GM23248 (cell line): ENCODE measurements at regions not wholly inside any gene's neighbourhood (a gene's known extent, or its start where the extent isn't known, plus 50 kb on each side); places are given as distances from the start of the nearest gene placed in this dataset.

Source experiments
- DNase-seq: peaks from one replicate; pipeline ENCODE4 v3.0.0-alpha.2; 2015
- H2AFZ ChIP-seq: fragments of 200-600 bp; sonication (generic); 2 replicates; pipeline ENCODE4 v1.6.1; 2016; ENCODE audit warnings: antibody characterized with exemption
- H3F3A ChIP-seq: fragments of 200-600 bp; sonication (generic); 2 replicates; pipeline ENCODE4 v1.6.1; 2016; ENCODE audit warnings: mild to moderate bottlenecking, antibody characterized with exemption, mixed run types; ENCODE audit not compliant: insufficient read depth
- H3K27ac ChIP-seq: fragments of 200-600 bp; sonication (generic); 2 replicates; pipeline ENCODE4 v1.5.1; 2016; ENCODE audit warnings: mild to moderate bottlenecking
- H3K27me3 ChIP-seq: fragments of 200-600 bp; sonication (generic); replicated peaks from 2 replicates; pipeline ENCODE4 v1.6.1; 2016; ENCODE audit warnings: mild to moderate bottlenecking; ENCODE audit not compliant: insufficient read depth
- H3K36me3 ChIP-seq: fragments of 200-600 bp; sonication (generic); 2 replicates; pipeline ENCODE4 v1.6.1; 2016; ENCODE audit warnings: low read depth, mild to moderate bottlenecking
- H3K4me1 ChIP-seq: fragments of 200-600 bp; sonication (generic); 2 replicates; pipeline ENCODE4 v1.6.1; 2016; ENCODE audit warnings: mild to moderate bottlenecking; ENCODE audit not compliant: insufficient read depth
- H3K4me2 ChIP-seq: fragments of 200-600 bp; sonication (generic); one replicate; pipeline ENCODE4 v1.6.1; 2016; ENCODE audit warnings: mild to moderate bottlenecking; ENCODE audit not compliant: unreplicated experiment
- H3K4me3 ChIP-seq: fragments of 200-600 bp; sonication (generic); 2 replicates; pipeline ENCODE4 v1.5.1; 2016; ENCODE audit warnings: mild to moderate bottlenecking
- H3K79me2 ChIP-seq: fragments of 200-600 bp; sonication (generic); 2 replicates; pipeline ENCODE4 v1.6.1; 2016; ENCODE audit warnings: mild to moderate bottlenecking; ENCODE audit not compliant: insufficient read depth
- H3K9ac ChIP-seq: fragments of 200-600 bp; sonication (generic); 2 replicates; pipeline ENCODE4 v1.6.1; 2016; ENCODE audit warnings: mild to moderate bottlenecking
- H3K9me2 ChIP-seq: fragments of 200-600 bp; sonication (generic); 2 replicates; pipeline ENCODE4 v1.6.1; 2016; ENCODE audit warnings: mixed run types, mild to moderate bottlenecking, moderate library complexity; ENCODE audit not compliant: insufficient read depth
- H3K9me3 ChIP-seq: fragments of 200-600 bp; sonication (generic); one replicate; pipeline ENCODE4 v1.6.1; 2017; ENCODE audit warnings: low read depth
- H4K20me1 ChIP-seq: fragments of 200-600 bp; sonication (generic); 2 replicates; pipeline ENCODE4 v1.6.0; 2016; ENCODE audit not compliant: insufficient read depth
- EZH2 ChIP-seq: fragments of 200-600 bp; sonication (generic); IDR thresholded peaks from 2 replicates; pipeline ENCODE4 v1.6.1; 2018; ENCODE audit warnings: antibody characterized with exemption, mild to moderate bottlenecking; ENCODE audit not compliant: insufficient read depth, poor library complexity, severe bottlenecking
- EZH2phosphoT487 ChIP-seq: fragments of 200-600 bp; sonication (generic); IDR thresholded peaks from 2 replicates; pipeline ENCODE4 v1.6.1; 2018; ENCODE audit warnings: antibody characterized with exemption, moderate library complexity, mild to moderate bottlenecking, low read depth; ENCODE audit not compliant: insufficient read depth
- WGBS, 2 experiments: methylation state at CpG; one replicate each; pipeline ENCODE4 v1.1.6; 2015 to 2017; ENCODE audit warnings: low lambda C conversion rate in 2 of 2, low coverage in 1 of 2; ENCODE audit errors: missing lambda C conversion rate in 2 of 2; 5-methylcytosine and 5-hydroxymethylcytosine counted together
- in situ Hi-C: fragments of 300-500 bp; cut with MboI; formaldehyde crosslinking; loops from 2 replicates; pipeline ENCODE4 v1.15.0; 2020

DNA sequence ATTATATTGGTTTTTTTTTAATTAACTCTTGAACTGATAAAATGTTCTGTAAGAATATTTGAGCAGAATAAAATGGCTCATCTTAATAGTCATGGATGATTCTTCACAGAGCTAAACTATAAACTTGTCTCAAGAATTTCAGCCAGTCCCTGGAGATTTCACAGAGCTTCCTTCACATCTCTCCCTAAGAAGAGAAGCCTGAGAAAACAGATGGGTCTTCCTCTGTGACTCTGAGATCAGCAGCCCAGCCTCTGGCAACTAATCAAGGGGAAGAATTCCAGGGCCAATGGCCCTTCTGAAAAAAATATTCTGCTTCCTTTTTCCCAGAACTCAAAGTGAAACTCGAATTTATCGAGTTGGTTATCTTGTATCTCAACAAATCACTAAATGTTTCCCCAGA, 122.2 kb upstream of the ITGA1 start:
- Histone ChIP-seq H3K9me2 (no peaks in the 10 kb centered on the region), H3K36me3 (no peaks in the 10 kb centered on the region), H4K20me1 (no peaks in the 10 kb centered on the region), H3K4me1 (0 out of 2 replicates have a peak, but pooled peaks cover 6% of the 10 kb centered on the region), H3K9me3 (no peaks in the 10 kb centered on the region), H2AFZ (peak overlapping the region; percentile 71), H3K4me2 (peak overlapping the region; percentile 13), H3K27ac (no peak overlapping the region), H3K4me3 (no peak overlapping the region), H3K9ac (no peak overlapping the region), H3K79me2 (no peaks in the 10 kb centered on the region), H3F3A (no peaks in the 10 kb centered on the region), H3K27me3 (no peaks in the 10 kb centered on the region)
- in situ Hi-C loops, result no loop called here
- 6 to 30% methylated on average over 2 of the region's 2 CpGs for WGBS, 2 experiments
- TF ChIP-seq EZH2phosphoT487 (no peak), EZH2 (no peak)
- peak; percentile 21 for DNase-seq

DNA sequence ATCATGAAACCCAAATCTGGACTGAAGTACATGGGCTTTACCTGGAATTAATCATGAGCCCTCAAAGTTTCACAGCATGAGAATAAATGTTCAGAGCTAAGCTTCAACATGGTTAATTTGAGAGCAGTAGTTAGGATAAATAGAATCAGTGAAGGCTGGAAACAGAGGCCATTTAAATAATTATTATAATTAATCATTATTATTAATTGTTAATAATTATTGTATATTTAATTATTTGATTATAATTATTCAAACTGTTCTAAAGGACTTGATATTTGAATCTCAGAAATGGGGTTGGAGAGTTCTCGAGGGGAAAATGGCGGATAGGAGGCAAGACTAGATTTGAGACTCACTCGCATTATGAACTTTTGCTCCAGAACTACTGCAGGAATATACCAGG, 119.6 kb upstream of the ITGA1 start:
- Histone ChIP-seq H3K9ac (no peak overlapping the region), H3K4me1 (0 out of 2 replicates have a peak, but pooled peaks cover 6% of the 10 kb centered on the region), H3K9me3 (no peaks in the 10 kb centered on the region), H3K36me3 (no peaks in the 10 kb centered on the region), H3K27me3 (no peaks in the 10 kb centered on the region), H4K20me1 (no peaks in the 10 kb centered on the region), H3K27ac (no peak overlapping the region), H3K9me2 (no peaks in the 10 kb centered on the region), H3K79me2 (no peaks in the 10 kb centered on the region), H3F3A (no peaks in the 10 kb centered on the region), H2AFZ (no peak overlapping the region), H3K4me2 (no peak overlapping the region), H3K4me3 (no peak overlapping the region)
- no peak for DNase-seq
- in situ Hi-C loops, result no loop called here
- TF ChIP-seq EZH2 (no peak), EZH2phosphoT487 (no peak)
- 96 to 97% methylated on average over 3 of the region's 3 CpGs for WGBS, 2 experiments

DNA sequence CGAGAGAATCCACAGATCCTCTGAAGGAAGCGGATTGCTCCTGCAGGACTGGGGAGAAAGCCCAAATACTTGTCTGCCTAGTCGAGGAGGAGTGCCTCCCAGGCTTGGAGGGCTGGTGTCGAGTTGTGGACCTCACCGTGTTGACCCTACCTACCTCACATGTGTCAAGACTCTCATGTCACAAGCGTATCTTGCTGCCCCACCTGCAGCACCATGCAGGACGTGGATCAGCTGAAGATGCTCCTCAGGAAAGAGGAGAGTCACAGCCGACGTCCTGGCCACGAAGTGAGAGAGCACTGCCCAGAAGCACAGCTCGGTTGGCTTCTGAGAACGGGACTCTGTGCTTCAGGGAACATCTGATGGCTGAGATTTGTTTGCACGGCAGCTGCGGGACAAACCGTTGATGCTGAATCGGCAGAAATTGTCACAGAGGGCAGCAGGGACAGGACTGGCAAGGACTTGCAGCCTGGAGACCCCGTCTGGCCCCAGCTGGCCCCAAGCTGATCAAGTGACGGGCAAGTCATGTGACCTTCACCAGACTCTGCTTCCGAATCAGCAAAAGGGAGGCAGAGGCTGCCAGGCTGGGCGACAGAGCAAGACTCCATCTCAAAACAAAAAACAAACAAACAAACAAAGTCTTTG, 119.1 kb upstream of the ITGA1 start:
- Histone ChIP-seq H3K4me3 (no peak overlapping the region), H3K36me3 (no peaks in the 10 kb centered on the region), H3K79me2 (no peaks in the 10 kb centered on the region), H3K4me1 (0 out of 2 replicates have a peak, but pooled peaks cover 6% of the 10 kb centered on the region), H3K9me3 (no peaks in the 10 kb centered on the region), H3K4me2 (no peak overlapping the region), H3K9me2 (no peaks in the 10 kb centered on the region), H3F3A (no peaks in the 10 kb centered on the region), H4K20me1 (no peaks in the 10 kb centered on the region), H3K9ac (no peak overlapping the region), H3K27ac (no peak overlapping the region), H3K27me3 (no peaks in the 10 kb centered on the region), H2AFZ (no peak overlapping the region)
- 79 to 80% methylated on average over 20 of the region's 20 CpGs for WGBS, 2 experiments
- TF ChIP-seq EZH2, result no peak
- no peak for TF ChIP-seq EZH2phosphoT487
- in situ Hi-C loops, result no loop called here
- no peak for DNase-seq

DNA sequence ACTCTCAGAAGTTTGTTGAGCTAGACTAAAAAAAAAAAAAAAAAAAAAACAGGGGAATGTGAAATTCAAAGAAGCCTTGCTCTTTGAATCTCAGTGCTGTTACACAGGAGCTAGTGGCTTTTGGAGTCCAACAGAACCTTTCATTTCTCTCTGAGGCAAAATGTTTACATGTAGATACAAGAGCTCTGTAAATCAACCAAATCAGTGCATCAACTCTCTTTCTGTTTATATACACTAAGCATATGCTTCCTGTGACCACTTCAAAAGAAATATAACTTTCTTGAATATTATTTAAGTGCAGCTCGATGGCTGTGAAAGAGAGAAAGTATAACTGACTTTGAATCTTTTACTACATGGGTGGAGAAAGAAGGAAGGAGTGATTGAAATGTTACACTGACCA, 115.3 kb upstream of the ITGA1 start:
- Histone ChIP-seq H3K27me3 (no peaks in the 10 kb centered on the region), H3F3A (peaks cover 7% of the 10 kb centered on the region; the same call in 1 of the 2 replicates), H3K9ac (no peak overlapping the region), H3K4me1 (peaks cover 14% of the 10 kb centered on the region), H3K9me3 (no peaks in the 10 kb centered on the region), H3K4me3 (no peak overlapping the region), H3K79me2 (no peaks in the 10 kb centered on the region), H3K9me2 (no peaks in the 10 kb centered on the region), H3K27ac (no peak overlapping the region), H2AFZ (no peak overlapping the region), H3K36me3 (no peaks in the 10 kb centered on the region), H4K20me1 (no peaks in the 10 kb centered on the region), H3K4me2 (no peak overlapping the region)
- in situ Hi-C loops, result no loop called here
- WGBS, 2 experiments, result 0 to 4% methylated on average over 1 of the region's 1 CpG
- TF ChIP-seq EZH2phosphoT487 (no peak), EZH2 (no peak)
- no peak for DNase-seq

DNA sequence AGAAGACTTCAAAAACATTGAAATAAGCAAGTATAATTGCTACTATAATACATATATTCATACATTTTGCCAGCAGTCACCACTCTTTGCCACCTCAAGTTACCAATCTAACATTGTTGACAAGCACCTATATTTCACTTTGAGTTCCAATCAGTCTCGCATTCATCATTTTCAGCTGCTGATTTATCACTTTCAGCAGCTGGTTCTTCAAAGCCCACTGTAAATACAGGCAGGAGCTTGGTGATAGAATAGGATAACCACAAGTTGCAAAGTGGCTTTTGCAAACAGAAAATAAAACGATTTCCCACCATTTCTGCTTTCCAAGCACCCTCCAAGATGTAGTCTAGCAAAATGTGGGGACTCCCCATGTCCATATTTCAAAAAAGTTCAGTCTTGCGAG, 114.2 kb upstream of the ITGA1 start:
- no peaks in the 10 kb centered on the region for H3K27me3 ChIP-seq
- WGBS, 2 experiments, result 45 to 50% methylated on average over 3 of the region's 3 CpGs
- no peaks in the 10 kb centered on the region for H3K36me3 ChIP-seq
- H2AFZ ChIP-seq, result 0 out of 2 replicates have a peak overlapping the region, but pooled peaks have one; percentile 10
- H3K9me2 ChIP-seq, result no peaks in the 10 kb centered on the region
- TF ChIP-seq EZH2 (no peak), EZH2phosphoT487 (no peak)
- no peaks in the 10 kb centered on the region for H4K20me1 ChIP-seq
- no peak overlapping the region for H3K27ac ChIP-seq
- no peak overlapping the region for H3K4me2 ChIP-seq
- H3F3A ChIP-seq, result peaks cover 7% of the 10 kb centered on the region; the same call in 1 of the 2 replicates
- peaks cover 14% of the 10 kb centered on the region for H3K4me1 ChIP-seq
- H3K9me3 ChIP-seq, result no peaks in the 10 kb centered on the region
- no peak overlapping the region for H3K9ac ChIP-seq
- no peak for DNase-seq
- no peak overlapping the region for H3K4me3 ChIP-seq
- no peaks in the 10 kb centered on the region for H3K79me2 ChIP-seq
- in situ Hi-C loops, result no loop called here
